Neural cell (in vitro differentiated cells): ENCODE measurements at regions not wholly inside any gene's neighbourhood (a gene's known extent, or its start where the extent isn't known, plus 50 kb on each side); places are given as distances from the start of the nearest gene placed in this dataset.

Experiments used
- EZH2 ChIP-seq: fragments of 200-600, 300-800 bp; shearing (Covaris generic), sonication (generic); IDR thresholded peaks from 2 replicates; pipeline ENCODE4 v1.6.1; 2014; ENCODE audit warnings: antibody characterized with exemption, low read length, borderline replicate concordance, mild to moderate bottlenecking; ENCODE audit not compliant: insufficient read depth, poor library complexity, severe bottlenecking
- POLR2AphosphoS5 ChIP-seq: IDR thresholded peaks from 2 replicates; pipeline ENCODE4 v1.6.1; 2012
- TF ChIP-seq, protein P1 (sequence below): fragments of 450-650 bp; IDR thresholded peaks from 2 replicates; pipeline ENCODE4 v1.5.1; 2014; ENCODE audit warnings: antibody characterized with exemption, mild to moderate bottlenecking, moderate library complexity; ENCODE audit not compliant: poor library complexity, severe bottlenecking

DNA sequence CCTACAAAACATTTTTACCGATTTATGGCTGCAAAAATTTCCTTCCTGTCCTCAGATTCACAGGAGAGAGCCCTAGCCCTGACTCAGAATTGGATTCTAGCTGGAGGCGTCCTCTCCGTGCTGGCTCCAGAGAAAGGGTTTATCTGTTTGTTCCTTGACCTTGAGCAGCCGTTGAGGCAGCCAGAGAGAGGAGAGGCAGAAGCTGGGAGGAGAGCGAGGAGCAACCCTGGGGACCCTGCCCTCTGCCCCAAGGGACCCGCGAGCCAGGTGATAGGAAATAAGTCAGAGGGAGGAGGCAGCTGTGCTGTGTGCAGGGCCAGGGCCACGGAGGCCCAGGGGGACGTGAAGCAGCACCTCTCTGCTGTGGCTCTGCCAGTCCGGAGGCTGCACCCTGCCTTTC lies 75.6 kb downstream of the IGLL1 start:
- TF ChIP-seq POLR2AphosphoS5 (no peak), EZH2 (no peak)
- TF ChIP-seq, protein P1, sequence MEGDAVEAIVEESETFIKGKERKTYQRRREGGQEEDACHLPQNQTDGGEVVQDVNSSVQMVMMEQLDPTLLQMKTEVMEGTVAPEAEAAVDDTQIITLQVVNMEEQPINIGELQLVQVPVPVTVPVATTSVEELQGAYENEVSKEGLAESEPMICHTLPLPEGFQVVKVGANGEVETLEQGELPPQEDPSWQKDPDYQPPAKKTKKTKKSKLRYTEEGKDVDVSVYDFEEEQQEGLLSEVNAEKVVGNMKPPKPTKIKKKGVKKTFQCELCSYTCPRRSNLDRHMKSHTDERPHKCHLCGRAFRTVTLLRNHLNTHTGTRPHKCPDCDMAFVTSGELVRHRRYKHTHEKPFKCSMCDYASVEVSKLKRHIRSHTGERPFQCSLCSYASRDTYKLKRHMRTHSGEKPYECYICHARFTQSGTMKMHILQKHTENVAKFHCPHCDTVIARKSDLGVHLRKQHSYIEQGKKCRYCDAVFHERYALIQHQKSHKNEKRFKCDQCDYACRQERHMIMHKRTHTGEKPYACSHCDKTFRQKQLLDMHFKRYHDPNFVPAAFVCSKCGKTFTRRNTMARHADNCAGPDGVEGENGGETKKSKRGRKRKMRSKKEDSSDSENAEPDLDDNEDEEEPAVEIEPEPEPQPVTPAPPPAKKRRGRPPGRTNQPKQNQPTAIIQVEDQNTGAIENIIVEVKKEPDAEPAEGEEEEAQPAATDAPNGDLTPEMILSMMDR: no peak
